ENCODE measurements at regions not wholly inside any gene's neighbourhood (a gene's known extent, or its start where the extent isn't known, plus 50 kb on each side); places are given as distances from the start of the nearest gene placed in this dataset.

- CTCF ChIA-PET = no interaction called here
These were observed 188.9 kb upstream of the BTG1 start for GRCh38 chr12:92334552-92334951.

GRCh38 chr12:92332552-92332951, 186.9 kb upstream of the BTG1 start:
- WGBS (ENCODE audit: low lambda C conversion rate) = 53% methylated on average over 2 of the region's 2 CpGs
- Histone ChIP-seq H3K79me2 (ENCODE audit: insufficient read depth) (no peaks in the 10 kb centered on the region), H3F3A (replicated peaks; ENCODE audit: insufficient read depth) (no peaks in the 10 kb centered on the region), H4K20me1 (ENCODE audit: insufficient read depth) (no peaks in the 10 kb centered on the region), H3K4me1 (ENCODE audit: control insufficient read depth in 1 of 2, insufficient read depth in 2 of 2, low read depth in 1 of 2, low read length in 1 of 2) (no peaks in the 10 kb centered on the region; a peak in 1 of 4 replicates), H3K4me2 (no peak overlapping the region), H3K27ac (ENCODE audit: low read depth in 2 of 2, low read length in 1 of 2) (no peak overlapping the region), H3K9me3 (no peaks in the 10 kb centered on the region), H3K9ac (no peak overlapping the region), H3K4me3 (ENCODE audit: low read depth in 2 of 2, low read length in 1 of 2) (no peak overlapping the region), H2AFZ (ENCODE audit: low read depth) (no peak overlapping the region), H3K9me2 (no peaks in the 10 kb centered on the region), H3K36me3 (replicated peaks in 1 of 2; ENCODE audit: control insufficient read depth in 1 of 2, insufficient read depth in 2 of 2, low read length in 1 of 2) (no peaks in the 10 kb centered on the region), H3K27me3 (ENCODE audit: insufficient read depth) (no peaks in the 10 kb centered on the region)
- CTCF ChIA-PET = interaction anchor here (0.5 to 1.4 kb wide), 4 partner anchors 32 to 1354 kb away, joined by 3 read pairs; partner anchors contain the start of gene BTG1
- no peak for DNase-seq
- no peak for TF ChIP-seq FOXM1 (IDR thresholded peaks at IDR 0.05; ENCODE audit: low read depth)
- no peak for TF ChIP-seq TCF12 (IDR thresholded peaks at IDR 0.05)
- no peak for TF ChIP-seq RCOR1 (IDR thresholded peaks at IDR 0.05; ENCODE audit: low read length)
- no peak for TF ChIP-seq POLR2AphosphoS5 (IDR thresholded peaks at IDR 0.05; ENCODE audit: low read depth, low read length)
- TF ChIP-seq NRF1 (IDR thresholded peaks at IDR 0.05; ENCODE audit: low read depth, low read length) = no peak
- no peak for TF ChIP-seq TEAD4 (IDR thresholded peaks at IDR 0.05; ENCODE audit: borderline replicate concordance, insufficient read depth)
- TF ChIP-seq GATA2 (CRISPR knock-in tag; IDR thresholded peaks at IDR 0.05) = no peak
- no peak for TF ChIP-seq FOSL2 (IDR thresholded peaks at IDR 0.05; ENCODE audit: borderline replicate concordance, low read depth)
- no peak for TF ChIP-seq FOXJ3 (CRISPR knock-in tag; IDR thresholded peaks at IDR 0.05)
- TF ChIP-seq RAD21 (IDR thresholded peaks at IDR 0.05; ENCODE audit: low read length) = no peak
- no peak for TF ChIP-seq TAF1 (IDR thresholded peaks at IDR 0.05; ENCODE audit: borderline replicate concordance, low read depth, low read length)
- TF ChIP-seq, protein P1, sequence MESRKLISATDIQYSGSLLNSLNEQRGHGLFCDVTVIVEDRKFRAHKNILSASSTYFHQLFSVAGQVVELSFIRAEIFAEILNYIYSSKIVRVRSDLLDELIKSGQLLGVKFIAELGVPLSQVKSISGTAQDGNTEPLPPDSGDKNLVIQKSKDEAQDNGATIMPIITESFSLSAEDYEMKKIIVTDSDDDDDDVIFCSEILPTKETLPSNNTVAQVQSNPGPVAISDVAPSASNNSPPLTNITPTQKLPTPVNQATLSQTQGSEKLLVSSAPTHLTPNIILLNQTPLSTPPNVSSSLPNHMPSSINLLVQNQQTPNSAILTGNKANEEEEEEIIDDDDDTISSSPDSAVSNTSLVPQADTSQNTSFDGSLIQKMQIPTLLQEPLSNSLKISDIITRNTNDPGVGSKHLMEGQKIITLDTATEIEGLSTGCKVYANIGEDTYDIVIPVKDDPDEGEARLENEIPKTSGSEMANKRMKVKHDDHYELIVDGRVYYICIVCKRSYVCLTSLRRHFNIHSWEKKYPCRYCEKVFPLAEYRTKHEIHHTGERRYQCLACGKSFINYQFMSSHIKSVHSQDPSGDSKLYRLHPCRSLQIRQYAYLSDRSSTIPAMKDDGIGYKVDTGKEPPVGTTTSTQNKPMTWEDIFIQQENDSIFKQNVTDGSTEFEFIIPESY (IDR thresholded peaks at IDR 0.05; ENCODE audit: borderline replicate concordance, low read depth) = no peak
- TF ChIP-seq EZH2phosphoT487 (IDR thresholded peaks at IDR 0.05; ENCODE audit: borderline replicate concordance, low read depth) = no peak
- no peak for TF ChIP-seq IRF3 (IDR thresholded peaks at IDR 0.05; ENCODE audit: low read depth, low read length)
- no peak for TF ChIP-seq NFIC (IDR thresholded peaks at IDR 0.05; ENCODE audit: borderline replicate concordance)
- no peak for TF ChIP-seq REST (IDR thresholded peaks at IDR 0.05; ENCODE audit: low read depth, low read length)
- POLR2A ChIA-PET = no interaction called here

More at GRCh38 chr12:92334552-92334951, 188.9 kb upstream of the BTG1 start:
- no peak overlapping the region for H3K4me2 ChIP-seq
- no peak overlapping the region for H3K27ac ChIP-seq (ENCODE audit: low read depth in 2 of 2, low read length in 1 of 2)
- no peaks in the 10 kb centered on the region for H4K20me1 ChIP-seq (ENCODE audit: insufficient read depth)
- H3K4me3 ChIP-seq (ENCODE audit: low read depth in 2 of 2, low read length in 1 of 2) = no peak overlapping the region
- H3K9ac ChIP-seq = no peak overlapping the region
- H3K4me1 ChIP-seq (ENCODE audit: control insufficient read depth in 1 of 2, insufficient read depth in 2 of 2, low read depth in 1 of 2, low read length in 1 of 2) = no peaks in the 10 kb centered on the region; a peak in 1 of 4 replicates
- no peaks in the 10 kb centered on the region for H3K79me2 ChIP-seq (ENCODE audit: insufficient read depth)
- DNase-seq = no peak
- WGBS (ENCODE audit: low lambda C conversion rate) = 50% methylated on average over 4 of the region's 4 CpGs
- TF ChIP-seq JUND (IDR thresholded peaks at IDR 0.05) (no peak), TAF1 (IDR thresholded peaks at IDR 0.05; ENCODE audit: borderline replicate concordance, low read depth, low read length) (no peak)
- POLR2A ChIA-PET = no interaction called here
- no peaks in the 10 kb centered on the region for H3F3A ChIP-seq (replicated peaks; ENCODE audit: insufficient read depth)
- no peaks in the 10 kb centered on the region for H3K9me3 ChIP-seq
- H3K27me3 ChIP-seq (ENCODE audit: insufficient read depth) = no peaks in the 10 kb centered on the region
- no peaks in the 10 kb centered on the region for H3K9me2 ChIP-seq
- no peak overlapping the region for H2AFZ ChIP-seq (ENCODE audit: low read depth)
- no peaks in the 10 kb centered on the region for H3K36me3 ChIP-seq (replicated peaks in 1 of 2; ENCODE audit: control insufficient read depth in 1 of 2, insufficient read depth in 2 of 2, low read length in 1 of 2)
